Progenitor cell of endocrine pancreas (in vitro differentiated cells): ENCODE measurements at regions not wholly inside any gene's neighbourhood (a gene's known extent, or its start where the extent isn't known, plus 50 kb on each side); places are given as distances from the start of the nearest gene placed in this dataset.

Source experiments
- DNase-seq: peaks from one replicate; pipeline ENCODE4 v3.0.0; 2021; ENCODE audit warnings: low spot score; ENCODE audit not compliant: unreplicated experiment
- H3K27ac Mint-ChIP-seq: 2 replicates; pipeline ENCODE4 v1.8.0; 2021; ENCODE audit warnings: mild to moderate bottlenecking, moderate library complexity, mixed read lengths
- H3K27me3 Mint-ChIP-seq: 2 replicates; pipeline ENCODE4 v1.8.0; 2021; ENCODE audit warnings: mixed read lengths
- H3K36me3 Mint-ChIP-seq: 2 replicates; pipeline ENCODE4 v1.8.0; 2022; ENCODE audit warnings: mixed read lengths; ENCODE audit not compliant: insufficient read depth
- H3K4me1 Mint-ChIP-seq: 2 replicates; pipeline ENCODE4 v1.8.0; 2021; ENCODE audit warnings: low read depth, mixed read lengths
- H3K4me3 Mint-ChIP-seq: 2 replicates; pipeline ENCODE4 v1.8.0; 2021; ENCODE audit warnings: low read depth, mild to moderate bottlenecking, moderate library complexity, mixed read lengths
- H3K9me3 Mint-ChIP-seq: 2 replicates; pipeline ENCODE4 v1.8.0; 2021; ENCODE audit warnings: low read depth, mixed read lengths
- CTCF ChIP-seq: fragments of 200-600 bp; sonication (generic); IDR thresholded peaks from one replicate; pipeline ENCODE4 v1.5.0; 2021; ENCODE audit warnings: antibody characterized with exemption, mild to moderate bottlenecking; ENCODE audit not compliant: unreplicated experiment

GRCh38 chr13:74987124-74987690, 494.8 kb downstream of the TBC1D4 start:
- Mint-ChIP-seq H3K27me3 (no peaks in the 10 kb centered on the region), H3K4me3 (no peak overlapping the region), H3K9me3 (no peaks in the 10 kb centered on the region), H3K4me1 (peaks cover 3% of the 10 kb centered on the region), H3K27ac (no peak overlapping the region), H3K36me3 (no peaks in the 10 kb centered on the region)
- TF ChIP-seq CTCF: no peak
- DNase-seq: no peak

- TF ChIP-seq CTCF: no peak
- DNase-seq: no peak
- no peaks in the 10 kb centered on the region for H3K9me3 Mint-ChIP-seq
- peaks cover 3% of the 10 kb centered on the region for H3K4me1 Mint-ChIP-seq
- H3K27ac Mint-ChIP-seq: no peak overlapping the region
- H3K36me3 Mint-ChIP-seq: no peaks in the 10 kb centered on the region
- H3K4me3 Mint-ChIP-seq: no peak overlapping the region
- H3K27me3 Mint-ChIP-seq: no peaks in the 10 kb centered on the region
Measured at GRCh38 chr13:74986609-74987008, 495.4 kb downstream of the TBC1D4 start.

GRCh38 chr13:74979703-74980102, 502.3 kb downstream of the TBC1D4 start:
- Mint-ChIP-seq H3K4me1 (no peaks in the 10 kb centered on the region), H3K9me3 (no peaks in the 10 kb centered on the region), H3K36me3 (no peaks in the 10 kb centered on the region), H3K4me3 (no peak overlapping the region), H3K27me3 (no peaks in the 10 kb centered on the region), H3K27ac (no peak overlapping the region)
- DNase-seq: no peak
- no peak for TF ChIP-seq CTCF

- no peaks in the 10 kb centered on the region for H3K9me3 Mint-ChIP-seq
- no peaks in the 10 kb centered on the region for H3K4me1 Mint-ChIP-seq
- no peak for TF ChIP-seq CTCF
- no peak overlapping the region for H3K27ac Mint-ChIP-seq
- no peaks in the 10 kb centered on the region for H3K36me3 Mint-ChIP-seq
- no peaks in the 10 kb centered on the region for H3K27me3 Mint-ChIP-seq
- H3K4me3 Mint-ChIP-seq: no peak overlapping the region
- no peak for DNase-seq
Measured at GRCh38 chr13:74978591-74978990, 503.4 kb downstream of the TBC1D4 start.

- DNase-seq: no peak
- H3K4me1 Mint-ChIP-seq: no peaks in the 10 kb centered on the region
- no peaks in the 10 kb centered on the region for H3K36me3 Mint-ChIP-seq
- no peak for TF ChIP-seq CTCF
- H3K27ac Mint-ChIP-seq: no peak overlapping the region
- no peaks in the 10 kb centered on the region for H3K27me3 Mint-ChIP-seq
- no peaks in the 10 kb centered on the region for H3K9me3 Mint-ChIP-seq
- no peak overlapping the region for H3K4me3 Mint-ChIP-seq
Measured at GRCh38 chr13:74977498-74977897, 504.5 kb downstream of the TBC1D4 start.
